Thyroid gland (tissue), 4 donors: ENCODE measurements at regions not wholly inside any gene's neighbourhood (a gene's known extent, or its start where the extent isn't known, plus 50 kb on each side); places are given as distances from the start of the nearest gene placed in this dataset.

Experiments
- DNase-seq, 2 donors: peaks; one replicate each; pipeline ENCODE4 v3.0.0-alpha.2; 2019
- H3K27ac ChIP-seq, 3 donors: fragments of 200-600 bp; sonication (generic); 1 replicate in 2 of 3; 2 replicates in 1 of 3; pipeline ENCODE4 v1.5.1; 2016 to 2019; ENCODE audit warnings: mild to moderate bottlenecking in 1 of 3, moderate library complexity in 1 of 3
- H3K27me3 ChIP-seq: fragments of 200-600 bp; sonication (generic); one replicate; pipeline ENCODE4 v1.5.1; 2019
- H3K36me3 ChIP-seq, 2 donors: fragments of 200-600 bp; sonication (generic); one replicate each; pipeline ENCODE4 v1.5.1; 2016 to 2019
- H3K4me1 ChIP-seq, 2 donors: fragments of 200-600 bp; sonication (generic); one replicate each; pipeline ENCODE4 v1.5.1; 2017 to 2019
- H3K4me3 ChIP-seq, 3 donors: fragments of 200-600 bp; sonication (generic); replicated peaks in 1 of 3; 1 replicate in 2 of 3; 2 replicates in 1 of 3; pipeline ENCODE4 v1.5.1; 2016; ENCODE audit warnings: mild to moderate bottlenecking in 1 of 3
- H3K9me3 ChIP-seq: fragments of 200-600 bp; sonication (generic); one replicate; pipeline ENCODE4 v1.5.1; 2017
- CTCF ChIP-seq, 6 experiments: fragments of 200-600 bp in 3 of 6; fragments of 450-650 bp in 3 of 6; sonication (generic) in 3 of 6; IDR thresholded peaks; one replicate each; pipeline ENCODE4 v1.5.1; 2016 to 2019; ENCODE audit warnings: antibody characterized with exemption in 6 of 6, mild to moderate bottlenecking in 2 of 6, inconsistent platforms in 1 of 6, moderate library complexity in 1 of 6
- POLR2A ChIP-seq, 2 donors: fragments of 450-650 bp; IDR thresholded peaks; one replicate each; pipeline ENCODE4 v1.6.1; 2017; ENCODE audit warnings: antibody characterized with exemption in 2 of 2, mild to moderate bottlenecking in 2 of 2, moderate library complexity in 1 of 2
- WGBS, 2 donors: methylation state at CpG; one replicate each; pipeline ENCODE4 v1.1.5; 2017; 5-methylcytosine and 5-hydroxymethylcytosine counted together
- intact Hi-C: fragments of 100-400 bp; cut with DNase I; formaldehyde crosslinking; loops from one replicate; pipeline ENCODE4 v1.15.1; 2023

GRCh38 chr9:117486426-117486825 is 71.6 kb upstream of the ASTN2 start:
- no peaks in the 10 kb centered on the region for H3K36me3 ChIP-seq
- H3K27ac ChIP-seq = no peak overlapping the region
- WGBS, 2 donors = 67 to 74% methylated on average over 2 of the region's 2 CpGs
- H3K27me3 ChIP-seq = no peaks in the 10 kb centered on the region
- no peak overlapping the region for H3K4me3 ChIP-seq
- no peak for TF ChIP-seq CTCF (IDR thresholded peaks at IDR 0.05)
- no peak for DNase-seq
- no peaks in the 10 kb centered on the region for H3K9me3 ChIP-seq
- peaks cover 6 to 8% of the 10 kb centered on the region in 2 donors for H3K4me1 ChIP-seq
- intact Hi-C loops = no loop called here

- TF ChIP-seq CTCF (IDR thresholded peaks at IDR 0.05) (no peak), POLR2A (IDR thresholded peaks at IDR 0.05) (no peak)
- intact Hi-C loops = no loop called here
- Histone ChIP-seq H3K4me1 (peaks cover 6 to 8% of the 10 kb centered on the region in 2 donors), H3K4me3 (no peak overlapping the region), H3K27ac (no peak overlapping the region), H3K36me3 (no peaks in the 10 kb centered on the region), H3K27me3 (no peaks in the 10 kb centered on the region), H3K9me3 (no peaks in the 10 kb centered on the region)
- DNase-seq = no peak
- 38 to 53% methylated on average over 1 of the region's 1 CpG for WGBS, 2 donors
Measured at GRCh38 chr9:117485176-117485575, 70.3 kb upstream of the ASTN2 start.

GRCh38 chr9:117480729-117481128 is 65.9 kb upstream of the ASTN2 start:
- Histone ChIP-seq H3K27ac (no peak overlapping the region), H3K4me1 (no peaks in the 10 kb centered on the region), H3K36me3 (no peaks in the 10 kb centered on the region), H3K27me3 (no peaks in the 10 kb centered on the region), H3K4me3 (no peak overlapping the region), H3K9me3 (no peaks in the 10 kb centered on the region)
- DNase-seq = no peak
- no peak for TF ChIP-seq POLR2A (IDR thresholded peaks at IDR 0.05)
- no peak for TF ChIP-seq CTCF (IDR thresholded peaks at IDR 0.05)
- intact Hi-C loops = no loop called here
- 94 to 96% methylated on average over 2 of the region's 2 CpGs for WGBS, 2 donors

GRCh38 chr9:117480253-117480652 is 65.4 kb upstream of the ASTN2 start:
- no peaks in the 10 kb centered on the region for H3K36me3 ChIP-seq
- DNase-seq = no peak
- H3K9me3 ChIP-seq = no peaks in the 10 kb centered on the region
- no peak overlapping the region for H3K27ac ChIP-seq
- intact Hi-C loops = no loop called here
- TF ChIP-seq CTCF (IDR thresholded peaks at IDR 0.05) = no peak
- TF ChIP-seq POLR2A (IDR thresholded peaks at IDR 0.05) = no peak
- no peaks in the 10 kb centered on the region for H3K27me3 ChIP-seq
- H3K4me3 ChIP-seq = no peak overlapping the region
- 50 to 54% methylated on average over 2 of the region's 2 CpGs for WGBS, 2 donors
- no peaks in the 10 kb centered on the region for H3K4me1 ChIP-seq

DNA sequence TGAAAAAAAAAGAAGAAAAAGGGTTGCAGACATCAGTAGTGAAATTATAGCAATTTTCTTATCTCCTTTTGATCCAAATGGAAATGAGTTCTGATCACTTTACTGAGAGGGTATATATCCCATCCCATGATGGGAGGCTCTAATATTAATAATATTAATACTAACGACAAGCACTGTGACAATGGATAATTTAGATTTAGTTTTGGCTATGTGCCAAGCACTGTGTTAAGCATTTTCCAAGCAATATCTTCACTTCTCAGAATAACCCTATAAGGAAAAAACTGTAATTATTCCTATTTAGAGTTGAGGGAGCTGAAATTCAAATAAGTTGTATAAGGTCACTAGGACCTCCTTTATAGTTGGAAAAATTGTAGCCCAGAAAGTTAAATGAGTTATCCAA is 58.4 kb upstream of the ASTN2 start:
- intact Hi-C loops = no loop called here
- 63 to 69% methylated on average over 1 of the region's 1 CpG for WGBS, 2 donors

More for the DNA sequence above, 58.4 kb upstream of the ASTN2 start:
- no peaks in the 10 kb centered on the region for H3K4me1 ChIP-seq
- H3K36me3 ChIP-seq = no peaks in the 10 kb centered on the region
- no peaks in the 10 kb centered on the region for H3K27me3 ChIP-seq
- no peak for DNase-seq
- H3K4me3 ChIP-seq = no peak overlapping the region
- H3K27ac ChIP-seq = no peak overlapping the region
- no peaks in the 10 kb centered on the region for H3K9me3 ChIP-seq
- TF ChIP-seq CTCF (IDR thresholded peaks at IDR 0.05) (no peak), POLR2A (IDR thresholded peaks at IDR 0.05) (no peak)
